ENCODE measurements at regions not wholly inside any gene's neighbourhood (a gene's known extent, or its start where the extent isn't known, plus 50 kb on each side); places are given as distances from the start of the nearest gene placed in this dataset.

GRCh38 chr1:81242103-81242502, 558.6 kb upstream of the ADGRL2 start:
- no peak for TF ChIP-seq CTCF (IDR thresholded peaks at IDR 0.05; ENCODE audit: low read depth, low read length, missing input control)
- no peak for TF ChIP-seq EGR1 (IDR thresholded peaks at IDR 0.05; ENCODE audit: low read depth in 2 of 2)
- TF ChIP-seq MAX (IDR thresholded peaks at IDR 0.05): no peak
- TF ChIP-seq ZBTB33 (IDR thresholded peaks at IDR 0.05): no peak
- no peak for TF ChIP-seq JUND (IDR thresholded peaks at IDR 0.05)
- TF ChIP-seq REST (IDR thresholded peaks at IDR 0.05): no peak
- no peak for TF ChIP-seq GABPA (IDR thresholded peaks at IDR 0.05 in 1 of 2, conservative IDR thresholded peaks at IDR 0.05 in 1 of 2)
- TF ChIP-seq RXRA (IDR thresholded peaks at IDR 0.05): no peak
- no peak for TF ChIP-seq YY1 (IDR thresholded peaks at IDR 0.05)
- TF ChIP-seq FOXA1 (IDR thresholded peaks at IDR 0.05): no peak
- no peak for TF ChIP-seq TAF1 (conservative IDR thresholded peaks at IDR 0.05)
- TF ChIP-seq SP1 (IDR thresholded peaks at IDR 0.05): no peak

All from liver (tissue), 3 donors.